Activated CD4-positive, alpha-beta T cell treated with anti-CD3 and anti-CD28 coated beads for 48 hours (primary cell): ENCODE measurements at regions not wholly inside any gene's neighbourhood (a gene's known extent, or its start where the extent isn't known, plus 50 kb on each side); places are given as distances from the start of the nearest gene placed in this dataset.

Experiments used
- DNase-seq: peaks from one replicate; pipeline ENCODE4 v3.0.0-alpha.2; 2020

DNA sequence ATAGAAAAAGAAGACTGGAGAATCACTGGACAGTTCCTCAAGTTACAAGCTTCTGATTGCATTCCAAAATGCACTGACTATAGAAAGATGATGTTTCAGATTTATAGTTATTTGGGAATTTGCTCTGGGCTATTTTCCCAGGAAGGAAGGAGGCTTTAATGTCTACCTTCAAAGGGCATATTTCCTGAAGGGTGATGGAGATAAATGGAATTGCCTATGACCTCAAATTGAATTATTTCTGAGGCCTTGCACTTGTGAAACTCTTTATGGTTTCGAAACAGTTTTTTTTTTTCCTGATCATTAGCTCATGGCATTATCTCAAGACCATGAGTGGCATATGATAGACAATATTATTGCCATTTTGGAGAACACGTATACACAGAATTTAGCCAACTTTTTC is 333.9 kb downstream of the METTL15 start:
- no peak for DNase-seq

GRCh38 chr11:28439403-28439802 is 331.2 kb downstream of the METTL15 start:
- no peak for DNase-seq

DNA sequence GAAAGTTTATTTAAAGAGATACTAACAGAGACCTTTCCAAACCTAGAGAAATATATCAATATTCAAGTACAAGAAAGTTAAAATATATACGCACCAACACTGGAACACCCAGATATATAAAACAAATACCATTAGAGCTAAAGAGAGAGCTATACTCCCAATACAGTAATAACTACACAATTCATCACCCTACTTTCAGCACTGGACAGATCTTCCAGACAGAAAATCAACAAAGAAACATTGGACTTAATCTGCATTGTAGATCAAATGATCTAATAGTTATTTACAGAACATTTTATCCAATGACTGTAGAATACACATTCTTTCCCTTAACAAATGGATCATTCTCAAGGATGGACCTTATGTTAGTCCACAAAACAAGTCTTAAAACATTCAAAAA is 311.9 kb downstream of the METTL15 start:
- no peak for DNase-seq

- DNase-seq: no peak
These were observed 309.6 kb downstream of the METTL15 start for GRCh38 chr11:28417601-28418323.

GRCh38 chr11:28412029-28412428 is 303.8 kb downstream of the METTL15 start:
- no peak for DNase-seq

DNA sequence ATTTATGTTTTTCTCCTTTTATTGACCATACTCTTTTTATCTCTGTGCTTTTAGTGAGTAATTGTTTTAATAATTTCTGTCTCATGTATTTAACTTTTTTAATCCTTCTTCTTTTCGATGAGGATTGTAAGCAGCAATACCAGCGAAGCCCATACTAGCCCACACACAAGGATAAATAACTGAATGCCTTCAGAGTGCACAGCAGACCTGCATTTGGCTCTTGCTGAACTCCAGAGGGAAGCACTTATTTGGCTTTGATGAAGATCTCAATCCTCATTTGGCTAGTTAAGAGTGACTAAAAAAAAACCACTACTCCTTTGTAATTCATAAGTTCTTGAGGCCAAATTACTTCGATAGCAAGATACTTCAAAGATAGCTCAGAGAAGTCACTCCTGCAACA is 293.3 kb downstream of the METTL15 start:
- no peak for DNase-seq

- DNase-seq: no peak
These were observed 292.3 kb downstream of the METTL15 start for GRCh38 chr11:28400331-28401100.

- DNase-seq: no peak
These were observed 285.2 kb downstream of the METTL15 start for GRCh38 chr11:28393348-28393747.

DNA sequence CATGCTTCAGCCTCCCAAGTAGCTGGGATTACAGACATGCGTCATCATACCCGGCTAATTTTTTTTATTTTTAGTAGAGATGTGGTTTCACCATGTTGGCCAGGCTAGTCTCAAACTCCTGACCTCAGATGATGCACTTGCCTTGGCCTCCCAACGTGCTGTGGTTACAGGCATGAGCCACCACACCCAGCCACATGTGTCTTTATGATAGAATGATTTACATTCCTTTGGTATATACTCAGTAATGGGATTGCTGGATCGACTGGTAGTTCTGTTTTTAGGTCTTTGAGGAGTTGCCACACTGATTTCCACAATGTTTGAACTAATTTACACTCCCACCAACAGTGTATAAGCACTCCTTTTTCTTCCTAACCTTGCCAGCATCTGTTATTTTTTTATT is 276.2 kb downstream of the METTL15 start:
- no peak for DNase-seq

GRCh38 chr11:28383456-28383855 is 275.3 kb downstream of the METTL15 start:
- DNase-seq: no peak
